ENCODE measurements at regions not wholly inside any gene's neighbourhood (a gene's known extent, or its start where the extent isn't known, plus 50 kb on each side); places are given as distances from the start of the nearest gene placed in this dataset.

GRCh38 chr3:162391301-162391700 lies 894.7 kb downstream of the OTOL1 start:
- TF ChIP-seq CTCF (IDR thresholded peaks at IDR 0.05; ENCODE audit: low read depth, low read length) (no peak), EZH2phosphoT487 (IDR thresholded peaks at IDR 0.05; ENCODE audit: low read depth) (no peak)

Measured in OCI-LY3 (cell line).